ENCODE measurements at regions not wholly inside any gene's neighbourhood (a gene's known extent, or its start where the extent isn't known, plus 50 kb on each side); places are given as distances from the start of the nearest gene placed in this dataset.
"Not testable (repeated sequence)": the region's sequence is repeated elsewhere in the genome, so short reads cannot be mapped to it uniquely, and the experiment has no call there.

- no peak for DNase-seq (ENCODE audit: low spot score)
Observed at GRCh38 chr5:18560602-18561001, 926.3 kb downstream of the TAF11L14 start.

- no peak for DNase-seq (ENCODE audit: low spot score)
Observed at GRCh38 chr5:18563853-18564252, 929.6 kb downstream of the TAF11L14 start.

GRCh38 chr5:18566671-18567070 is 932.4 kb downstream of the TAF11L14 start:
- no peak for DNase-seq (ENCODE audit: low spot score)

- no peak for DNase-seq (ENCODE audit: low spot score)
Observed at GRCh38 chr5:18576586-18576985, 942.3 kb downstream of the TAF11L14 start.

- no peak for DNase-seq (ENCODE audit: low spot score)
Observed at GRCh38 chr5:18601185-18601584, 966.9 kb downstream of the TAF11L14 start.

- DNase-seq (ENCODE audit: low spot score), result no peak
Observed at GRCh38 chr5:18602402-18602801, 968.1 kb downstream of the TAF11L14 start.

- DNase-seq (ENCODE audit: low spot score), result no peak
Observed at GRCh38 chr5:18605186-18605585, 970.9 kb downstream of the TAF11L14 start.

- no peak for DNase-seq (ENCODE audit: low spot score)
Observed at GRCh38 chr5:18607570-18607969, 973.3 kb downstream of the TAF11L14 start.

GRCh38 chr5:18617191-18617590 is 982.9 kb downstream of the TAF11L14 start:
- not testable (repeated sequence) for DNase-seq (ENCODE audit: low spot score)

GRCh38 chr5:18630458-18631045 is 996.3 kb downstream of the TAF11L14 start:
- no peak for DNase-seq (ENCODE audit: low spot score)

GRCh38 chr5:18652404-18653215 is 1018.4 kb downstream of the TAF11L14 start:
- no peak for DNase-seq (ENCODE audit: low spot score)

- no peak for DNase-seq (ENCODE audit: low spot score)
Observed at GRCh38 chr5:18653216-18653752, 1019.0 kb downstream of the TAF11L14 start.

GRCh38 chr5:18660511-18660910 is 1026.3 kb downstream of the TAF11L14 start:
- DNase-seq (ENCODE audit: low spot score), result no peak

- DNase-seq (ENCODE audit: low spot score), result no peak
Observed at GRCh38 chr5:18662231-18662630, 1028.0 kb downstream of the TAF11L14 start.

- not testable (repeated sequence) for DNase-seq (ENCODE audit: low spot score)
Observed at GRCh38 chr5:18674212-18674611, 1040.0 kb downstream of the TAF11L14 start.

GRCh38 chr5:18675041-18675440 is 1040.8 kb downstream of the TAF11L14 start:
- DNase-seq (ENCODE audit: low spot score), result no peak

GRCh38 chr5:18686253-18686652 is 1052.0 kb downstream of the TAF11L14 start:
- DNase-seq (ENCODE audit: low spot score), result no peak

GRCh38 chr5:18687429-18687828 is 1053.2 kb downstream of the TAF11L14 start:
- DNase-seq (ENCODE audit: low spot score), result no peak

- no peak for DNase-seq (ENCODE audit: low spot score)
Observed at GRCh38 chr5:18699681-18700080, 1065.4 kb downstream of the TAF11L14 start.

- no peak for DNase-seq (ENCODE audit: low spot score)
Observed at GRCh38 chr5:18702821-18703220, 1068.6 kb downstream of the TAF11L14 start.

- no peak for DNase-seq (ENCODE audit: low spot score)
Observed at GRCh38 chr5:18712936-18713485, 1078.8 kb downstream of the TAF11L14 start.

- no peak for DNase-seq (ENCODE audit: low spot score)
Observed at GRCh38 chr5:18720002-18720401, 1085.7 kb downstream of the TAF11L14 start.
